ENCODE measurements at regions not wholly inside any gene's neighbourhood (a gene's known extent, or its start where the extent isn't known, plus 50 kb on each side); places are given as distances from the start of the nearest gene placed in this dataset.
A peak's percentile ranks its signal among the peaks of the same experiment; 100 is the strongest.

DNA sequence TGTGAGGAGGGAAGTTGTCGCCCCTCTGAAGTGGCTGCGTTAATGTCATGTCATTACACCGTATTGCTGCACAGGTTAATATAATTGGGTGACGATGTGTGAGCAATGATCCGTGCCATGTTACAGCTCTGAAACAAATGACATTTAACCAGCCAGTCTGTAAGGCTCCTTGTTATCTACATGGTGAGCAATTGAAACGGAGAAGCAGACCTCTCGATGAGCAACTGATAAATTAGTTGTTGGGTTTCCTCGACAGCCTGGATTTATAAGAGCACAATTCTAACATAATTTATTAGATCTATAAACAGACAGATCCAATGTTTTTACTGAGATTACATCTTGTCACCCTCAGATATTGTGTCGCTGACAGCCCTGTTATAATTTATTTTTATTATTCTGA lies 49.9 kb upstream of the MAFB start:
- no peak for ATAC-seq
- DNase-seq: no peak

DNA sequence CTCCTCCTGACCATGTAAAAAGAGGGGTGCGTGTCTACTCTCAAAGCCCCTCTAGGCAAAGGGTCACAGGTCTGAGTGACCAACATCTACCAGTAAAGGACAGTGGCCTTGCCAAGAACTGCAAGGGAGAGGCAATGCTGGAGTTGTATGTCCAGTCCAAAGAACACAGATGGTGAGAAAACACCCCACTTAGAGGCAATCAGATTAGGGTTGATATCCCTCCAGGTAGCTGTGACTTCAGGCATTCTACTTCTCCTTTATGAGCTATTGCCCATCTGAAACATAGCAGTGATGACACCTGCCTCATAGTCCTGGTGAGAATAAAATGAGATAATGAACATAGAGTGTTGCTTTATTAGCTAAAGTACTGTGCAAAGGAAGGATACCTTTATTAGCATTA lies 50.8 kb upstream of the MAFB start:
- ATAC-seq (no peak), DNase-seq (no peak)

DNA sequence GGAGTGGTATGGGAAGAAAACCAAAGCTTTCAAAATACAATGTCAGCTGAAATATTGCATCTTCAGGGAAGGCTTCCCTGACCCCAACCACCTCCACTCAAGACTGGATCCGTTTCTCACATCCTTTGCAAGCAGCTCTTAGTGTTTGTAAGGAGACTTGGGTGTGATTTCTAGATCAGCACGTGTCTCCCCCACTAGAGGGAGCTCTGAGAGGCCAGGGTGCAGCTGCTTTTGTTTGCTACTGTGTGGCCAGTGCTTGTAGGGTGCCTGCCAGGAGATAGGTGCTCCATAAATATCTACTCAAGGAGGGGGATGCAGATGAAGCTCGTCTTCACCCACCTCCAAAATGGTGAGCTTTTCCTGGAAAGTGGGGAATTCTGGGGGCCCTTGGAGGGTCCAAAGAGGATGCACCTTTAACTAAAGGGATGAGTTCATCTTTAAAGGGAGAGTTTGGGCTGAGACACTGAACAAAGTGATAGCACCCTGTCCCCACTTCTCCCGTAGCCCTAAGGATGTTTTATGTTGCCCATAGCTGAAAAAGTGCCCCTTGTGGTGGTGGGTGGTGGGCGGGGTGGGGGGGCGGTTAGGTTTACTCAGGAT lies 52.6 kb upstream of the MAFB start:
- ATAC-seq: no peak
- peak; percentile 41 for DNase-seq

DNA sequence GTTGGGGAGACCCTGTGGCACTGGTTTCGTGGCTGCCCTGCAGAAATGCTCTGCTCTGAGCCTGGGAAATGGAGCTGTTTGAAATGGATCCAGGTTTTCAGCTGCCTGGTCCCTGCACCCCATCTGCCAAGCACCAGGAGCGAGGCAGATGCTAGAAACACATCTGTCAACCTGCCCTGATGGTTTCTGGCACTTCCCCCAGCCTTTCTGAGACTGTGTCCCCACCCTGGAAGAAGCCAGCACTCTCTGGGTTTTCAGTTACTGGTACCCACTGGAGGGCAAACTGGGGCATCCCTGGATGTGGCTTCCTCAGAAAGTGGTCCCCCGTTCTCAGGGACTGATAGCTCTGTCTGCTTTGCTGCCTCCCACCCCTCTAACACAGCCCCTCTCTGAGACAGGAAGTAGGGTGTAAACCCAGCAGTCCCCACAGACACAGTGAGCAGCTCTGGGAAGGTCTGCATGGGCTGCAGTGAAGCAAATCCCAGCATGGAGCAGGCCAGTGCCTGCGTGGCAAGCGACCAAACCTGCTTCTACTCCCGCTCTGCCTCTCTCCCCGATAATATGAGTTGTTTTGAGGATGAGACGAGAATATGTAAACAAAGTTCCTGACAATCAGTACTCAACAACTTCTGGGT lies 54.2 kb upstream of the MAFB start:
- no peak for DNase-seq
- no peak for ATAC-seq

DNA sequence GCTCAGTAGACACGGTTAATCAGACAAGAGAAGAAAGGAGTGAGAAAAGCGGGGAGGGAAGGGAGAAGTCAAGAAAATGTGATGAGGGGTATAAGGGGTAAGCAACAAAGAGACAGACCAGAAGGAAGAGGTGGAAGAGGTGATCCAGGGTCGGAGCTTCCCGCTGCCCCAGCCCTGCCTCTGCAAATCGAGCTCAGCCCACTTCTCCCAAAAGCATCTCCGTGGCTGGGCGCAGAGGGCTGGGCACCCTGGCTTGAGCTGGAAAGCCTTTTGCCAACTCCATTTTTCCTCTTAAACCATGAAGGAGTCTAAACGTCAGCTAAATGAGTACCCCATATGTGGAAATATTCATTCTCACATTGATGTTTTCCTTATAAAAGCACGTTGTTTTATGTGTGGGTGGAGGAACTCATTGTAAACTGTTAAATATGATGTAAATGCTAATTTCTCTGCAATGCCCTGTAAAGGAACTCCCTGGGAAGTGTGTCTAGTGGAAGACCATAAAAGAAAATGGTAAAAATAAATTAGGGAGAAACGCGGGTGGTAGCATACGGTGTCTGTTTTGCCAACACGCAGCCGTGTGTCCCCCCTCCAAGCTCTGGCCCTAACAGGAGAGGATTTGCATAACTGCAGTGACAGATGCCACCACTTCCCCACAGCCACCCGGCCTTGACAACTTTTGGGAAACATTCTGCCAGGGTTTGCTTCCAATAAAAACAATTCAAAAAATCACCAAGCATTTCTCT lies 55.2 kb upstream of the MAFB start:
- no peak for ATAC-seq
- DNase-seq: no peak

DNA sequence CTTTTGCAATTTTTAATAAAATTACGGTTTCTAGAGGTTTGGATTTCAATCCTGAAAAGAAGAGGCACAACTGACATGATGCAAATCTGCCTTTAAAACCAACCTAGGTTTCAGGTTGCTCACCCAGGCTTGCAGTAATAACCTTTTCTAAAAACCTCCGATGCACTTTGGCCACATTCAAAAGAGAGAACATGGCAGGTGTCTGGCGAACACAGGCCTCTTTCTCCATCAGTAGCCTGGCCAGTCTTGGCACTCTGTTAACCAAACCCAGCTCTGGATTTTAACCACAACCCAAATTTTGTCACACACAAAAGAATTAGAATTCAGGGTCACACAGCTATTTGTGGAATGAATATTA lies 55.8 kb upstream of the MAFB start:
- ATAC-seq: no peak
- no peak for DNase-seq

DNA sequence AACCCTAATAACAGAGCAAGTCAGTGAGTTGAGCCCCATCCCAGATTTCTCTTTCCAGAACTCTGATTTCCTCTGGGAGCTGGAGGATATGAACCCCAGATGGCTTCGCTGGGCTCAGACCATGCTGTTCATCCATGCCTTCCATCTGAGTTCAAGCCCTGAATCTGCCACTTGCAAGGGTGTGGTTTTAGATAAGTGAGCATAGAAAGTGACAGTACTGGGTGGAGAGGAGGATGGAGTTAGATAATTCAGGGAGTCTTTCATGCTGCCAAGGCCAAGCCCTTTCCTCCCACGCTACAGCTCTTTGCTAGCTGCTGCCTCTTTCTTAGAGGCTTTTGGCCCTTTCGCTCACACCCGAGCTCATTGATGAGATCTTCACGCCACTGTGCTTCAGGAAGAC lies 57.2 kb upstream of the MAFB start:
- DNase-seq (no peak), ATAC-seq (no peak)

DNA sequence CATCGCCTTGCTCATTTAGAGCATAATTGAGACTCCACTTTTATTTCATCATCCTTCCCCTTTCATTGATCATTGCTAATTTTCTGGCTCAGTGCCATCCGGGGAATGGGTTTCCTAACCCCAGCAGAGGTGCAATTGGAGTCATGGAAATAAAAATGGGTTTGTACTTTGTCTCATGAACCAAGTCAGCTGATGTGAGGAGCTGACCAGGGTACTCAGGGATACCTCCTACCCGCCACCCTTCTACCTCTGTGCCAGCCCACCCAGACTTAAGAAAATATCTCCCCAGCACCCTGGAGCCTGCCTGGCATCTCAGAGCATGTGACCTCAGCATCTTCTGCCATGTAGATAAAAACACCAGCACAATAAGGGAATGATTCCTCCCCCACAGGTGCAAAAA lies 59.1 kb upstream of the MAFB start:
- DNase-seq (no peak), ATAC-seq (no peak)

DNA sequence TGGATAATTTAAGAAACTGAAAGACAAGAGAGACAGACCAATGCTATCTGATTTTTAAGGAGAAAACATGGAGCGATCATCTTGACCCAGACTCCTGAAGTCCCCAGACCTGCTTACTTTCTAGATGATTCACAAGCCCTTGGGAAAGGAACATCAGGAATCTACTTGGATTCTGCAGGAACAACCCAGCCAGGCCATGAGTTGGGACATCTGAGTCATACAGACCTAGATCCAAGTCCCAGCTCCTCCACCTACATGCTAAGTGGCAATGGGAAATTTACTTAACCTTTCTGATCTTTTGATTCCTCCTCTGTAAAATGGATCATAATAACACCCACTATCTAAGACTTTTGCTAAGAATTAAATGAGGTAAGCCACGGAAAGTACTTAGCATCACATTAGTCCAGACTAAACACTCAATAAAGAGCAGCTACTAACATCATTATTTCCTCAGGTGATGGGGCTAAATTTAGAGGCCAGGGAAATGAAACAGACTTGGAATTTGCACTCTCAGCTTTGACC lies 61.0 kb upstream of the MAFB start:
- DNase-seq (no peak), ATAC-seq (no peak)

DNA sequence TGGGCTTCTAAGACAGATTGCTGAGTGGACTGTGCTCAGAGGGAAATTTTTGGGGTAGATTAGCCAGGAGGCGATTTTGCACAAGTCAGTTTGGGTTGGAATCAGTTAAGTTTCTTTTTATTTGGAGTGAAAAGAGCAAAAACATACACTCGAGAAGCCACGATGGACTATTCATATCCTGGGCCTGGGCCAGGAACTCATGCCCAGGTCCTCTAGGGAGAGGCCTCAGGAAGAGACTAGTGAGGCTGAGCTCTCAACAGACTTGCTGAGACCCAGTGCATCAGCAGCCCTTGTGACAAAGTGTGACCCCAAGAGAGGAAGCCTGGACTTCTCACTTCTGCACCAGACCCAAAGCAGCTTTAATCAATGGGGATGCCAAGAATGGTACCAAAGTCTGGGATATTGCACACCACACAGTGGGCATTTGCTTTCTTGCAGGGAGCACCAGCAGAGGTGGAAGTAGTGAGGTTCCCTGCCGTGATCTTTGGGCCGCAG lies 61.6 kb upstream of the MAFB start:
- ATAC-seq: no peak
- no peak for DNase-seq

DNA sequence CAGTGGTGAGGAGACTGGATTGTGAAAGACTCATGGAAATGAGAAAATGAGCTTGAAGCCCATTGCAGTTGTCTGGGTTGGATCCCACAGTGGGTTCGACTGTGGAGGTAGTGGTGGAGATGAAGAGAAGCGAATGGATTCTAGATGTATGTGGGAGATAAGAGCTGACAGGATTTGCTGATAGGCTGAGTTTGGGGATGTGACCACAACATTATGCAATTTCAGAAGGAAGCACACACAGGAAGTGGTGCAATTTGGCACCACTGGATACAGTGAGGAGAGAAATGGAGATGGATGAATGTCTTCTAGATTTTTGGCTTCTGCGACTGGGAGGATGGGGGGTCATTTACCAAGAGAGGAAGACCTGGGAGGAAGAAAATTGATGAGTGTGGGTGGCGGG lies 64.4 kb upstream of the MAFB start:
- no peak for ATAC-seq
- DNase-seq: no peak

DNA sequence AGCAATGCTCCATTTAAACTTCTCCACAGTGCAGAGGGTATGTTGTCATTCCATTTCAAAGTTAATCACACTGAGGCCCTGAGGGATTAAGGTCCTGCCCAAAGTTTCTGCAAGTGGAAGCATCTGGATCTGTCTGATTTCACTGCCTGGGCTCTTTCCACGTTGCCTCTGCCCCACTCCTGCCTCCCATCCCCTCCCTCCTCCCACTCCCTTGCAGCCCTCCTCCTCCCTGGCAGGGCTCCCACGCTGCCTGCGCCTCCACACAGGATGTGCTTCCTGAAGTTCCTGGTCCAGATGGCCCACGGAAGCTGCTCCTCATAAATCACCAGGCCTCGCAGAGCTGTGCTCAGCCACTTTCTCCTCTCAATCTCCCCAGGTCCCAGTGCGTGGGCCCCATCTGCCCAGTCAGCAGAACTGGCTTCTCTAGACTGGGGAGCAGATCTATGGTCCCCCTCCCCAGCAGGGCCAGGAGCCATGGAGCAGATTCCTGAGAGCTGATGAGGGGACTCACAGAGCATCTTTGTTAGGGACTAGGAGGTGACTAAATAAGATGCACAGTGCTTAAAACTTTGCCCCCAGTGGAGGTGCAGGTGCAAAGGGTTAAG lies 65.4 kb upstream of the MAFB start:
- ATAC-seq: no peak
- DNase-seq: no peak

DNA sequence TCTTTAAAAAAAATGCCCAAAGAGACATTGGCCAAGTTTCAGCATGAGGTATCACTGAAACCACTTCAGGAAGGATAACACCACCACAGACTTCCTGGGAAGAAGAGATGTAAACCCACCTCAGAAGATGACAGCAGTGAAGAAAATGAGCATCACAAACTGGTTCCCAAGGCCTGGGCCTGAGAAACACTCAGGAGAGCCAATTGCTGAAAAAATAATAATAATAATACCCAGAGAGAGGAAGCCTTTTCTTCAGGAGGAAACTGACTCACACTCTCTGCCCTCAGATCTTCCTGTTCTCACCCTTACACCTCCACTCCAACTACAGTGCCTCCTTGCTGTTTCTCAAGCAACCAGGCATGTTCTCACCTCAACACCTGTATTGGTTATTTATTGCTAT lies 68.1 kb upstream of the MAFB start:
- ATAC-seq (no peak), DNase-seq (no peak)

DNA sequence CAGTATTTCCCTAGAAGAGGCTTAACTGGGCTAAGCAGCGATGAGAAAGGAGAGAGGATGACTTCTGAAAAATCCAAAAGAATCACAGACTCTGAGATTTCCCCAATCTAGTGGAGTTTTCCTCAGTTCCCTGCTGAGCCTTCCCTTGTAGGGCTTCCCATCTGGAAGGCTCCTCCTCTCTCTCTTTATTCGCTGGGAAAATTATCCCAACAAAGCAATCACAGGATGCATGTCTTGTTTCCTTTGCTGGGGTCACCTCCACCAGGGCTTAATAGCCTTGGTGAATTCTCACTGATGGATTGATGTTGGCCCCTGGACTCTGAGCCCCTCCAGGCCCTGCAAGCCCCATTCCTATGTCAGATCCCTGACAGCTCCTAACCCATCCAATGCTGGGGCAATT lies 69.8 kb upstream of the MAFB start:
- ATAC-seq (no peak), DNase-seq (no peak)

DNA sequence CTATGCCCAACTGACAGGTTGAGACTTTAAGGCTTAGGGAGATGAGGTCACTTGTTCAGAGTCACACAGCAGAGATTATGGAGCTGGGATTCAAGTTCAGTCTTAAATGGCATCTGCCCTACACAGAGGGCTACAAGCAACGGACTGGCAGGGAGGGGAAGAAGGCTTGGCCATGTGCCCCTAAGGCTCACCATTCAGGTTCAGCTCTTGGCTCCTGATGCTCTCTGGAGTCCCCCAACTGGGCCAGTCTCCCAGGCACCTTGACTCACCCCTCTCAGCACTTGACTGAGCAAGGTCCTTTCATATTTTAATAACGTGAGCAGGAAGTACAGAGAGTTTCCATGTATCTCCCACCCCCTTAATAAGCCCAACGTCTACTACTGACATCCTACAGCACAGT lies 71.4 kb upstream of the MAFB start:
- DNase-seq (no peak), ATAC-seq (no peak)

DNA sequence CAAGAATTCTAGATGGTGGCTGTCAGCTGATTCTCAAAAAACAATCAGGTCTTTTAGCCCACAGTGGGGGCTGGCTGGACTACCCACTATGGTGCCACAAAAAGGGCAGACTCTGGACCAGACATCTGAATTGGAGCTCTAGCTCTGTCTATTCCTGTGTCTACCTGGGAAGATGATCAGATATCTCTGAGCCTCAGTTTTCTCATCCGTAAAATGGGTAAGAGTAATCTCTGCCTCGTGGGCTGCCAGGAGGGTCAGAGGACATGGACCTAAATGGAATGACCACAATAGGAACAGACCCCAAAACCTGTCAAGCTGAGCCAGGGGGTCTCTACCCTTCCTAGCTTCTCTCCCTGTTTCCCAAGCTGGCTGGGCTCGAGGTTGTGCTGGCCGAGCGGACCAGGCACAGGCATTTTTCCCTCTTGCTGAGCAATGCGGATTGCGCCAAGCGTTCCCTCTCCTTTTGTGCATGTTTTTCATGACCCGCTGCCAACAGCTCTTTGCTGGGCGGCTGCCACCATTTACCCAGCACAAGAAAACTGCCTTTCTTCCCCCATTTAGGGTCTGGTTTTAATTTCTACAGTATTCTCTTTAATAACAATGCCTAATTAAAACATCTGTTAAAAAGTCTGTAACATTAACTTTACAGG lies 74.7 kb upstream of the MAFB start:
- ATAC-seq (no peak), DNase-seq (no peak)

DNA sequence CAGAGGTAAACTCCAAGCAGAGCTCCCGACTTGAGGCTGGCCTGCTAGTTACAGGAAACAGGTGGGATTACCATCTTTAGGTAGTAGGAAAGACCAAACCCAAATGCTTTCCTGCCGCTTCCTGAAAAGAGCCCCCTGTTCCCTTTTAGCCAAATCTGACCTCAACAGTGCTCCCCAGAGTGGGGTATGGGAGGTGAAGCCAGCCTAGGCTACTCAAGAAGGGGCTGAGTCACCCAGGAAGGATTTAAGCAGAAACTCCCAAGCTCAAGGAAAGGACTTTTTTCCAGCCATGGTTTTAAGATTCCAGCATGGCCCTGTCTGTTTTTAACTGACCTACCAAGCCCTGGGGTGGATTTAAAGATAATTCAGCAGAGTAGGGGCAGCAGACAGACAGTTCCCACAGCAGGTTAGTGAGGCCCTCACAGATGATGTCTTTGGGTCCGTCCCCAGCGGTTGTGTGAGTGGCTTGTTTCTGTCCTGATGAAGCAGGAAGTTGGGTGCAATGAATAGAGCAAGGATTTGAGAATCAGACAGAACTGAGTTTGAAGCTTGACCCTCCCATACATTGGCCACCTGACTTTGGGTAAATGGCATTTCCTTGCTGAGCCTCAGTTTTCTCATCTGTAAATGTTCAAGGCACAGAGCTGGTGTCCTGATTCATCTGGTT lies 76.9 kb upstream of the MAFB start:
- ATAC-seq (no peak), DNase-seq (no peak)

DNA sequence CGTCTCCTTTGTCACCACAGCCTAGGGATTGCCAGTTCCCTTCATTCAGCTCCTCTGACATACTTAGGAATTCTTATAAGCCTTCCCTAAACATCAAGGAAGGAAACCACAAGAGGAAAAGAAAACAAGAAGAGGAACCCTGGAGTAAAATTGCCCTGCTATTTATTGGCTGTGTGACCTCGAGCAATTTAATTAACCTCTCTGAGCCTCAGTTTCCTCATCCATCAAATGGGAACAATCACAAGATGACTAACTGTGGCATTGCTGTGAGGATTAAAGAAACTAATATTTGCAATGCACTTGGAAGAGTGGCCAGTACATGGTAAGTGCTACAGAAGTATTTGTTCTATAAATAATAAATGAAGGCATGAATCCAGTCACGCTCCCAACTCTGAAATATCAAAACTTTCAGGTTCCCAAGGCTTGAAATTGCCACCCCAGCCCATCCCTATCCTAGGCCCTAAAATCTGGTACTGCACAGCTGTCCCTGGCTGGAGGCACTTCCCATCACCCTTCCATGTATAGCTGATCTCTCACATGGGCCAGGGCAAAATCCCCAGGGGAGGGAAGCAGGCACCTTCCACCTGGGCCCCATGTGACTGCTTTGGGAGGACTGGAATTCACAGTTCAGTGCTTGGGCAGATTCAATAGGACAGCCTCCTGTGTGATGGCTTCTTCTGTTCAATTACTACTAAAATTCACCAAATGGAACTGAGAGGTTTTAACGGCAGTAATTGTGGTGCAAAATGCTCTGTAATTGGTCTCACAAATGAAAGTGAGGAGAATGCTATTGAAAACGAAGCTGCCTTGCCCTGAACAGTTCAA lies 78.0 kb upstream of the MAFB start:
- ATAC-seq (no peak), DNase-seq (no peak)

DNA sequence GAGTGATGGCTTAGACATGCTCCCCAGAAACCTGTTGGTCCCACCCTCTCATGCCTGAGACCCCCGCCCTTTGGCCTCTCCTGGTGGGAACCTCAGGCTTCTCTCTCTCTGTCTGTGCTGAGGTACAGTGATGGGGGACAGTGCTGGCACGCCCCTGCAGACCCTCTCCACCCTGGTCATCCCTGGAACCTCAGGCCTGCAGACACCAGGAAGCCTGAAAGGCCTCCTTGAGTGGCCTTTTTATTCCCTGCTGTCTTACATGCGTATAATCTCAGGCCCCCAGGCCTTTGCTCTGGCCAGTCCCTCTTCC lies 78.5 kb upstream of the MAFB start:
- DNase-seq (no peak), ATAC-seq (no peak)

DNA sequence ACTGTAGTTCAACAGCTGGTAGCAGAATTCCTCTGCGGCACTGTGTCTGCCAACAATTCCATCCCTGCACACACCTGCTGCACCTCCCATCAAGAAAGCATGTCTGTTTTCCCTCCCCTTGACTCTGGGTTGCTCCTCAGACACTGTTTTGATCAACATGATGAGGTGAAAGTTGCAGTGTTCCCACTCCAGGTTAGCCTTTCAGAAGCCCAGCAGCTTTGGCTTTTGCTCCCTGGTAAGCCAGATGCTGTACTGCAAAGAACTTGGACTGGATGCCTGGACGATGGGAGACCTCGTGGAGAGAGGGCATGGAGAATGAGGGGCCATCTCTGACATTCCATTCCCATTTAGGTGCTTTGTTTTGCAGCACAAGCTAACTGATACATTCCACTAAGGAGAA lies 79.1 kb upstream of the MAFB start:
- ATAC-seq: no peak
- no peak for DNase-seq

DNA sequence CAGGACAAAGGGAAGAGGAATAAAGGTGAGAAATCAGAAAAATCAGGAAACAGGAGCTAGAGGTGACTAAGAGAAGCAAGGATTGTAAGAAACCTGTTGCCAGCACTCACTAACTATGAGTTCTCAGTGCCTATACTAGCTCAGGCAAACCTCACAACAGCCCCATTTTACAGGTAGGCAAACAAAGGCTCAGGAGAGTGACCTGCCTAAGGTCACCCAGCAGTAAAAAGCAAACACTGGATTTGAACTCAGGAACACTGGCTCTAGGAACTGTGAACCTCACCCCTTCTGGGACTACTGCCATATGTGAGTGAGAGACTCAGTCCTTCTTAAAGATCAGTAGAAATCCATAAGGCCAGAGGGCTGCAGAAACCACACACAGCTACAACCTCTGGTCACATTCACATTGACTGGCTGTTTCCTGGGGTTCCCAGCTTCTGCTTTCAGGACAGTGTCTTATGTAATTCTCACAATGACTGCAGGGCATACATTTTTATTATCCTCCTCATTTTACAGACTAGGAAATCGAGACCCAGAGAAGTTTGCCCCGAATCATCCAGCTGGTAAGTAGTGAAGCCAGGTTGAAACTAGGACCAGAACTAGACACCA lies 80.7 kb upstream of the MAFB start:
- DNase-seq (no peak), ATAC-seq (no peak)
